ENCODE measurements at regions not wholly inside any gene's neighbourhood (a gene's known extent, or its start where the extent isn't known, plus 50 kb on each side); places are given as distances from the start of the nearest gene placed in this dataset.

GRCh38 chr14:87643005-87643404, 350.0 kb downstream of the GALC start:
- intact Hi-C loops (cut with micrococcal nuclease; ENCODE audit: unreplicated experiment) = no loop called here
- CTCF ChIA-PET = no interaction called here
- no peaks in the 10 kb centered on the region for H3K4me1 ChIP-seq (ENCODE audit: insufficient read depth, low read length, poor library complexity, severe bottlenecking)
- H3K9me3 ChIP-seq (ENCODE audit: low read depth, low read length, poor library complexity, severe bottlenecking) = no peaks in the 10 kb centered on the region
- no peaks in the 10 kb centered on the region for H3K36me3 ChIP-seq (ENCODE audit: insufficient read depth, low read length, poor library complexity, severe bottlenecking)
- BruUV-seq (replicated peaks) = no TSS peak
- no peak for TF ChIP-seq CTCF (conservative IDR thresholded peaks at IDR 0.05; ENCODE audit: low read depth, low read length)
- TF ChIP-seq EZH2 (IDR thresholded peaks at IDR 0.05; ENCODE audit: borderline replicate concordance, low read depth, low read length, poor library complexity, severe bottlenecking) = no peak
- no peaks in the 10 kb centered on the region for H3K27me3 ChIP-seq (replicated peaks; ENCODE audit: insufficient read depth, low read depth, low read length, poor library complexity)
- peak; percentile 40 for DNase-seq (ENCODE audit: low spot score)
- POLR2A ChIA-PET (ENCODE audit: low non-redundant PET) = interaction anchor here (0.7 kb wide), 1 partner anchor 172 kb away, joined by 3 read pairs; no protein-coding TSS in a partner anchor
- H3K4me3 ChIP-seq (ENCODE audit: low read depth, low read length, poor library complexity, severe bottlenecking) = no peak overlapping the region
- no peak overlapping the region for H3K27ac ChIP-seq (ENCODE audit: low read depth, low read length, poor library complexity, severe bottlenecking)

DNA sequence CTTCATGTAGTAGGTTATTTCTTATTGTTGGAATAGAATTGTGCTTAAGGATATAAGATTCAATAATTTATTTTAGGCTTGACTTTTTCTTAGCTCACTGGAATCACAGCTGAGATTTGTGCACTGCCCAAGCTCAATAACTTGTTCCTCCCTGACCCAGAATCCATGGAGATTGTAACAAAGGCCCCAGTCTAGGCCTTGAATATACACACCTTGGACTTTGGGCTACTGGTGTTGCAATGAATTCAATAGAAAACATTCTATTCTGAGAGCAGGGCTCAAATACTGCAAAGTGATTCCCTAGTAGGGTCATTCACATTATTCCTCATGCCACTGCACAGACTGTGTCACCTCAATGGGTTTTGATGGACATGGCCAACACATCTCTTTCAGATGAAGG, 352.4 kb downstream of the GALC start:
- no peaks in the 10 kb centered on the region for H3K27me3 ChIP-seq (replicated peaks; ENCODE audit: insufficient read depth, low read depth, low read length, poor library complexity)
- intact Hi-C loops (cut with micrococcal nuclease; ENCODE audit: unreplicated experiment) = no loop called here
- POLR2A ChIA-PET (ENCODE audit: low non-redundant PET) = no interaction called here
- H3K36me3 ChIP-seq (ENCODE audit: insufficient read depth, low read length, poor library complexity, severe bottlenecking) = no peaks in the 10 kb centered on the region
- no peaks in the 10 kb centered on the region for H3K9me3 ChIP-seq (ENCODE audit: low read depth, low read length, poor library complexity, severe bottlenecking)
- DNase-seq (ENCODE audit: low spot score) = no peak
- CTCF ChIA-PET = no interaction called here
- TF ChIP-seq EZH2 (IDR thresholded peaks at IDR 0.05; ENCODE audit: borderline replicate concordance, low read depth, low read length, poor library complexity, severe bottlenecking) (no peak), CTCF (conservative IDR thresholded peaks at IDR 0.05; ENCODE audit: low read depth, low read length) (no peak)
- no peak overlapping the region for H3K27ac ChIP-seq (ENCODE audit: low read depth, low read length, poor library complexity, severe bottlenecking)
- H3K4me1 ChIP-seq (ENCODE audit: insufficient read depth, low read length, poor library complexity, severe bottlenecking) = no peaks in the 10 kb centered on the region
- H3K4me3 ChIP-seq (ENCODE audit: low read depth, low read length, poor library complexity, severe bottlenecking) = no peak overlapping the region
- BruUV-seq (replicated peaks) = no TSS peak

- Histone ChIP-seq H3K9me3 (ENCODE audit: low read depth, low read length, poor library complexity, severe bottlenecking) (no peaks in the 10 kb centered on the region), H3K4me1 (ENCODE audit: insufficient read depth, low read length, poor library complexity, severe bottlenecking) (no peaks in the 10 kb centered on the region), H3K27me3 (replicated peaks; ENCODE audit: insufficient read depth, low read depth, low read length, poor library complexity) (no peaks in the 10 kb centered on the region), H3K27ac (ENCODE audit: low read depth, low read length, poor library complexity, severe bottlenecking) (no peak overlapping the region), H3K4me3 (ENCODE audit: low read depth, low read length, poor library complexity, severe bottlenecking) (no peak overlapping the region), H3K36me3 (ENCODE audit: insufficient read depth, low read length, poor library complexity, severe bottlenecking) (no peaks in the 10 kb centered on the region)
- CTCF ChIA-PET = no interaction called here
- BruUV-seq (replicated peaks) = no TSS peak
- no peak for DNase-seq (ENCODE audit: low spot score)
- intact Hi-C loops (cut with micrococcal nuclease; ENCODE audit: unreplicated experiment) = no loop called here
- POLR2A ChIA-PET (ENCODE audit: low non-redundant PET) = no interaction called here
- TF ChIP-seq CTCF (conservative IDR thresholded peaks at IDR 0.05; ENCODE audit: low read depth, low read length) (no peak), EZH2 (IDR thresholded peaks at IDR 0.05; ENCODE audit: borderline replicate concordance, low read depth, low read length, poor library complexity, severe bottlenecking) (no peak)
These were observed 354.8 kb downstream of the GALC start for GRCh38 chr14:87638196-87638595.
